ENCODE measurements at regions not wholly inside any gene's neighbourhood (a gene's known extent, or its start where the extent isn't known, plus 50 kb on each side); places are given as distances from the start of the nearest gene placed in this dataset.

DNA sequence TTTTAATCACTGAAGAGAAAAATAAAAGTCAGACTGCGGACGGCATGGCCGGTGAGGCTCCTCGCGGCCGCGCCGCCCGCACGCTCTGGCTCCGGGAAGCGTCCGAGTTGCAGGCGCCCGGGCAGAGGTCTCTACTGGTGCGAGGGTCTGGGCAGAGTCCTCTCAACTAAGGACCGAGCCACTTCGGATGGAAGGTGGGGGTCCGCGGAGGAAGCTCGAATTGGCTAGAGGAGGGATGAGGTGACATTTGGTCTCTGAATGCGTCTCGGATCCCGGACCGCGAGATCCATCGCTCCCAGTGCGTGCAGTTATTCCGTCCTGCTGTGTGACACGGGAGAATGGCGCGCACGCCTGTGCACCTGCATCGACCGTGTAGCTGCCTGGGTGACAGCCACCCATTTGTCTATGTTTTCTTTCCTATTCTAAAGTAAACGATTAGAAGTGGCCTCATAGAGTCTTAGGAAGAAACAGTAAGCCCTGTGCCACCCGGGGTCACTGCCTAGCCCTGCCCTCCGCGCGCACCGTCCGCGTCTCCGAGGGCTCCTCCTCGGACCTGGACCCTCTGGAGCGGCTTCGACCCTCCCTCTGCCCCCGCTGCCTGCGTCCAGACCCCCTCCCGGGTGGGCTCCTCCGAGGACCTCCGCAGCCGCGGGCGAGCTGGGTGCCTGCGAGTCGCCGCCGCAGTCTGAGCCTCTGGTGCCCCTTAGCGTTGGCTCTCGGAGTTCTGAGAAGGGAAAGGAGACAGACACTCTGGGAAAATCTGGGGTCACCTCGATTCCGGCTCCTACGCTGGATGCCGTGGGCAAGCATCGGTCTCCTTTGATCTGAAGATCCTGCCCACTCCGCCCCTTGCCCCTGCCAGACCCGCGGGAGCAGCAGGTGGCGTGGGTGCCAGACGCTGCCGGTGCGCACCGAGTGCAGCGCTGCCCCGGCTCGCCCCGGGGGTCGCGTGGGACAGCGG lies 347.4 kb downstream of the LIG4 start:
- Histone ChIP-seq H3K27ac (no peak overlapping the region), H2AFZ (peak overlapping the region; percentile 88), H3K4me1 (ENCODE audit: insufficient read depth) (no peaks in the 10 kb centered on the region), H3K79me2 (no peaks in the 10 kb centered on the region), H3K27me3 (peaks cover 38% of the 10 kb centered on the region), H3K9me3 (ENCODE audit: low read depth) (no peaks in the 10 kb centered on the region), H3K4me3 (peak overlapping the region; percentile 66), H3K9me2 (replicated peaks; ENCODE audit: insufficient read depth) (no peaks in the 10 kb centered on the region), H4K20me1 (ENCODE audit: insufficient read depth, poor library complexity, severe bottlenecking) (no peaks in the 10 kb centered on the region), H3K4me2 (peak overlapping the region; percentile 95), H3K36me3 (replicated peaks; ENCODE audit: insufficient read depth, low read depth) (no peaks in the 10 kb centered on the region)
- peak; percentile 76 for DNase-seq (ENCODE audit: low spot score)
- TF ChIP-seq CTCF (IDR thresholded peaks at IDR 0.05; ENCODE audit: poor library complexity) (peak; percentile 61), EZH2phosphoT487 (IDR thresholded peaks at IDR 0.05; ENCODE audit: low read depth, severe bottlenecking, unreplicated experiment) (no peak), EZH2 (IDR thresholded peaks at IDR 0.05; ENCODE audit: borderline replicate concordance) (no peak)
- 1% methylated on average over 80 of the region's 81 CpGs for WGBS (ENCODE audit: low lambda C conversion rate, missing lambda C conversion rate)

DNA sequence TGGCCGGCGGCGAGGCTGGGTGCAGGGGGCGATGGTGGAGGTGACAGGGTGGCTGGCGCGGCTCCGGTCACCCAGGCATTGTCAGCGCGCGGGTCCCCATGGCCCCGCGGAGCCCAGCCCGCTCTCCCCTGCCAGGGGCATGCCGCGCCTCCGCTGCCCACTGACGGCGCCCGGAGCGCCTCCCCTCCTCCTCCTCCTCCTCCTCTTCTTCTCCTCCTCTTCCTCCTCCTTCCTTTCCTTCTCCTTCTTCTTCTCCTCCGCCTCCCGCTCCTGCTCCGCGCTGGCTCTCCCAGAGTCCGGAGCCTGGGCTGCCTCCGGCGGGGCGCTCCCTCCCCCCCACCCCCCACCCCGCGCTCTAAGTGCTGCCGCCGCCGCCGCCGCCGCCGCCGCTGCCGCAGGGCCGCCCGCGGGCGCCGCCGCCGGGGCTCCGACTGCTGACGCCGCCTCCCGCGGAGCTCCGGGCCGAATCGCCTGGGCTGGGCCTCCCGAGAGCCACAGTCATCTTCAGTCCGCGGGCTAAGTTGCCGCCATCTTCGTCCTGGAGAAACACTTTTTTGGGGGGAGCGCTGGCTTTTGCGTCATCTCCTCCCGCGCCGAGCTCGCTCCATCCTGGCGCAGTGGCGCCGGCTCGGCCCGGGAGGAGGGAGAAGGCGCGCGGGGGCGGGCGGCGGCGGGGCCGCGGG lies 348.3 kb downstream of the LIG4 start:
- Histone ChIP-seq H3K9me2 (replicated peaks; ENCODE audit: insufficient read depth) (no peaks in the 10 kb centered on the region), H3K27me3 (peaks cover 38% of the 10 kb centered on the region), H3K36me3 (replicated peaks; ENCODE audit: insufficient read depth, low read depth) (no peaks in the 10 kb centered on the region), H3K4me1 (ENCODE audit: insufficient read depth) (no peaks in the 10 kb centered on the region), H3K9me3 (ENCODE audit: low read depth) (no peaks in the 10 kb centered on the region), H2AFZ (peak overlapping the region; percentile 49), H3K79me2 (no peaks in the 10 kb centered on the region), H3K27ac (no peak overlapping the region), H3K4me3 (peak overlapping the region; percentile 66), H4K20me1 (ENCODE audit: insufficient read depth, poor library complexity, severe bottlenecking) (no peaks in the 10 kb centered on the region), H3K4me2 (peak overlapping the region; percentile 95)
- under 1% methylated on average over 46 of the region's 79 CpGs for WGBS (ENCODE audit: low lambda C conversion rate, missing lambda C conversion rate)
- no peak for TF ChIP-seq EZH2phosphoT487 (IDR thresholded peaks at IDR 0.05; ENCODE audit: low read depth, severe bottlenecking, unreplicated experiment)
- no peak for TF ChIP-seq CTCF (IDR thresholded peaks at IDR 0.05; ENCODE audit: poor library complexity)
- TF ChIP-seq EZH2 (IDR thresholded peaks at IDR 0.05; ENCODE audit: borderline replicate concordance) = no peak
- DNase-seq (ENCODE audit: low spot score) = peak; percentile 61

GRCh38 chr13:107866032-107866940 lies 349.1 kb downstream of the LIG4 start:
- Histone ChIP-seq H3K4me2 (peak overlapping the region; percentile 95), H3K9me3 (ENCODE audit: low read depth) (no peaks in the 10 kb centered on the region), H3K36me3 (replicated peaks; ENCODE audit: insufficient read depth, low read depth) (no peaks in the 10 kb centered on the region), H2AFZ (peak overlapping the region; percentile 49), H3K79me2 (no peaks in the 10 kb centered on the region), H3K27ac (no peak overlapping the region), H4K20me1 (ENCODE audit: insufficient read depth, poor library complexity, severe bottlenecking) (no peaks in the 10 kb centered on the region), H3K9me2 (replicated peaks; ENCODE audit: insufficient read depth) (no peaks in the 10 kb centered on the region), H3K4me1 (ENCODE audit: insufficient read depth) (no peaks in the 10 kb centered on the region), H3K4me3 (peak overlapping the region; percentile 50), H3K27me3 (peaks cover 38% of the 10 kb centered on the region)
- peak; percentile 48 for DNase-seq (ENCODE audit: low spot score)
- WGBS (ENCODE audit: low lambda C conversion rate, missing lambda C conversion rate) = under 1% methylated on average over 38 of the region's 51 CpGs
- TF ChIP-seq EZH2 (IDR thresholded peaks at IDR 0.05; ENCODE audit: borderline replicate concordance) (peak; percentile 62), CTCF (IDR thresholded peaks at IDR 0.05; ENCODE audit: poor library complexity) (no peak)

Data from hepatocyte (in vitro differentiated cells).